ENCODE measurements at regions not wholly inside any gene's neighbourhood (a gene's known extent, or its start where the extent isn't known, plus 50 kb on each side); places are given as distances from the start of the nearest gene placed in this dataset.

- TF ChIP-seq CTCF (IDR thresholded peaks at IDR 0.05; ENCODE audit: low read depth, low read length) (no peak), POLR2A (IDR thresholded peaks at IDR 0.05; ENCODE audit: extremely low read depth, insufficient read length) (no peak)
Measured at GRCh38 chr5:53779541-53779981, 219.1 kb downstream of the NDUFS4 start.
